KBM-7 (cell line): ENCODE measurements at regions not wholly inside any gene's neighbourhood (a gene's known extent, or its start where the extent isn't known, plus 50 kb on each side); places are given as distances from the start of the nearest gene placed in this dataset.
"Not testable (repeated sequence)": the region's sequence is repeated elsewhere in the genome, so short reads cannot be mapped to it uniquely, and the experiment has no call there.

ENCODE experiments used
- DNase-seq: peaks from one replicate; pipeline ENCODE4 v3.0.0-alpha.2; 2015
- in situ Hi-C: fragments of 300-500 bp; cut with MboI; formaldehyde crosslinking; loops from 2 replicates; pipeline ENCODE4 v1.14.3; 2020; ENCODE audit warnings: low sequenced_read_pairs, low pct_unique_long_range_greater_than_20kb, mixed read lengths

DNA sequence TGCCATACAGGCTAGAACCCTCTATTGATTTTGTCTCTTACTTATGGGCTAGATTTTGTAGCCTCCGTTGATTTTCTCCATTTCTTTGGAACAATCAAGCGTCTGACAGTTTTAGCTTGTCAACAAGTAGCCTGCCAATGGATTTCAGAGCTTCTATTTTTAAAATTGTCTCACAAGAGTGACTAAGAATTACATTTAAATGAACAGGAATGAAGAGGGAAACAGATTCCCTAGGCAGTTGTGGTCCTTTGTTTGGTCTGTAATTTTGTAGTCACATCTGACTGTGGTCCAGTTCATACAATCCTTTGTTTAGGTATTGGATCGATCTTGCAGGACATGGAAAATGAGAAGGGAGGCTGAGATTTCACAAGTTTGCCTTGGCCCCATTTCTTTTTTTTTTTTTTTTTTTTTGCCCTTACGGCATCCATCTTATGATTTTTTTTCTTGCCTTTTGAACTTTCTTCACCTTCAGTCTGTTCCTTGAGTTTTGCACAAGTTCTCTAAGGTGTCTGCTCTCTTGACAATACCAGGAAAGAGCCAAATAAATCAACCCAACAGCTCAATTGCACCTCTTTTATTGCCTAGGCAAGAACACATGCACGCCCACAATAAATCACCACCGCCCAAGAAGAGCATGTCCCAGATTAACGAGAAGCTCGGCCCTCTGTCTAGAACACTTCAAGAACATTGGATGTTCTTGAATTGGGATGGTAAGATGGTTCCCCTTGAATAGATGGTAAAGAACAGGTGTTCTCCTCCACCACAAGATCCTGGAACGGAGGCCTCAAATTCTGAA lies 86.5 kb upstream of the EGFL6 start:
- no peak for DNase-seq
- in situ Hi-C loops: loop anchor here (25.0 kb wide), 2 partner anchors 396 to 521 kb away; no protein-coding TSS in a partner anchor

DNA sequence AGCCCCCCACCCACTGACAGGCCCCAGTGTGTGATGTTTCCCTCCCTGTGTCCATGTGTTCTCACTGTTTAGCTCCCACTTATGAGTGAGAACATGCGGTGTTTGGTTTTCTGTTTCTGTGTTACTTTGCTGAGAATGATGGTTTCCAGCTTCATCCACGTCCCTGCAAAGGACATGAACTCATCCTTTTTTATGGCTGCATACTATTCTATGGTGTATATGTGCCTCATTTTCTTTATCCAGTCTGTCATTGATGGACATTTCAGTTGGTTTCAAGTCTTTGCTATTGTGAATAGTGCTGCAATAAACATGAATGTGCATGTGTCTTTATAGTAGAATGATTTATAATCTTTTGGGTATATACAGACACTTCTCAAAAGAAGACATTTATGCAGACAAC lies 88.6 kb upstream of the EGFL6 start:
- in situ Hi-C loops: loop anchor here (25.0 kb wide), 2 partner anchors 393 to 518 kb away; no protein-coding TSS in a partner anchor
- DNase-seq: not testable (repeated sequence)

- DNase-seq: no peak
- in situ Hi-C loops: loop anchor here (25.0 kb wide), 2 partner anchors 392 to 517 kb away; no protein-coding TSS in a partner anchor
These were observed 90.0 kb upstream of the EGFL6 start for GRCh38 chrX:13479452-13479813.

GRCh38 chrX:13478740-13479451 lies 90.5 kb upstream of the EGFL6 start:
- in situ Hi-C loops: loop anchor here (25.0 kb wide), 2 partner anchors 392 to 517 kb away; no protein-coding TSS in a partner anchor

DNA sequence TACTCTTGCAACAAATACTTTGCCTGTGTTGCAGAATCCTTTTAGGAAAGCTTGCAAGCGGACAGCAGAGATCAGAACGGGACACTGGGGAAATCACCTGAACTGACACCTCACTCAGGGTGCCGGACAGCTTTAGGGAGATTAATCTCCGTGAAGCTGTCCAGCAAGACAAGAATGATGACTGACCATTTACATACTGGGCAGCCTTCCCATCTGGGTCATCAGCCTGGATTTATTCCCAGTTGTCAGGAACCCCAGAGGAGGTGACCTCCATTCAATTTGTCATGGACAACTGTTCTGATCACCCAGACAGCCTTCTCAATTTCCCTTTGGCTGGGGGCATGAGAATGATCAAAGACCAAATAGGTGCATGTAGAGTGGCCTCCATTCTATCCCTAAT lies 93.0 kb upstream of the EGFL6 start:
- in situ Hi-C loops: loop anchor here (25.0 kb wide), 2 partner anchors 389 to 514 kb away; no protein-coding TSS in a partner anchor
- no peak for DNase-seq

More at GRCh38 chrX:13478740-13479451, 90.5 kb upstream of the EGFL6 start:
- no peak for DNase-seq

- in situ Hi-C loops: no loop called here
- no peak for DNase-seq
These were observed 95.3 kb upstream of the EGFL6 start for GRCh38 chrX:13474164-13474516.

- in situ Hi-C loops: no loop called here
- no peak for DNase-seq
These were observed 95.8 kb upstream of the EGFL6 start for GRCh38 chrX:13473442-13474163.

DNA sequence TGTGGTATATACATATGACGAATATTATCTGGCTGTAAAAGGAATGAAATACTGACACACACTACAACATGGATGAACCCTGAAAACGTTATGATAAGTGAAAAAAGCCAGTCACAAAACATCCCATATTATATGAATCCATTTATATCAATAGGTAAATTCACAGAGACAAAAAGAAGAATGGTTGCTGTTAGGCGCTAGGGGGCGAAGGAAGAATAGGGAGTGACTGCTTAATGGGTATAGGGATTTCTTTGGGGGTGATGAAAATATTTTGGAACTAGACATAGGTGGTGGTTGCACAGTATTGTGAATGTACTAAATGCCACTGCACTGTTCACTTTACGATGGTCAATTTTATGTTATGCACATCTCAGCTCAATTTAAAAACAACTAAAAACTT lies 96.4 kb upstream of the EGFL6 start:
- DNase-seq: no peak
- in situ Hi-C loops: no loop called here

GRCh38 chrX:13471269-13471668 lies 98.1 kb upstream of the EGFL6 start:
- in situ Hi-C loops: no loop called here
- DNase-seq: no peak

DNA sequence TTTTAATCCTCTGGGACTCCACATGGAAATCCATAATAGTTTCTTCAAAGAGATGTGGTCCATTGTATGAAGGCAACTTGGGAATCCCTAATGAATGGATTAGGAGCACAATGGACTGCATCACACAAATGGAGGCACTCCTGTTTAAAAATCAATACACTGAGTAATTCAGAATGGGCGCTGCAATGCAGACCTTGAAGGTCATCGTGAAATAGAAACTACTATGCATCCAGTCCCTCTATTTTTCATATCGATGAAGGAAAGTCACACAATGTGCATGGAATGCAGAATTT lies 98.8 kb upstream of the EGFL6 start:
- DNase-seq: no peak
- in situ Hi-C loops: no loop called here

- peak; percentile 65 for DNase-seq
- in situ Hi-C loops: no loop called here
These were observed 99.3 kb upstream of the EGFL6 start for GRCh38 chrX:13469963-13470684.

DNA sequence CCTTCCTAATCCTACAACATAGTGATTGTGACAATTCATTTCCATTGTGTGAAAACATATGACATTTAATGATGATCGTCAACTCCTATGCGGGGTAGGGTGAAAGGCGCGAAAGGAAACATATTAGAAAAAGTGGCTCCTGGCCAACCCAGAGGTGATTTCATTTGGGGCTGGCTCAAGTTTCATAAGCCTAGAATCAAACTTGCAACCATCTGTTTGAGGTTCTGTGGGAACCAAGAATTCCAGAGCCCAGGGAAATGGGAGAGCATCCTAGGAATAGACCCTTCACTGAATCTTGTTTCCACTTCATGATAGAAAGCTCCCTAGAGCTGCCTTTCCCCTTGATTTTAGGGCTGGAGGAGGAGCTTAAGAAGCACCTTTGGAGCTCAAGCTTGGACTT lies 101.3 kb upstream of the EGFL6 start:
- DNase-seq: no peak
- in situ Hi-C loops: no loop called here

DNA sequence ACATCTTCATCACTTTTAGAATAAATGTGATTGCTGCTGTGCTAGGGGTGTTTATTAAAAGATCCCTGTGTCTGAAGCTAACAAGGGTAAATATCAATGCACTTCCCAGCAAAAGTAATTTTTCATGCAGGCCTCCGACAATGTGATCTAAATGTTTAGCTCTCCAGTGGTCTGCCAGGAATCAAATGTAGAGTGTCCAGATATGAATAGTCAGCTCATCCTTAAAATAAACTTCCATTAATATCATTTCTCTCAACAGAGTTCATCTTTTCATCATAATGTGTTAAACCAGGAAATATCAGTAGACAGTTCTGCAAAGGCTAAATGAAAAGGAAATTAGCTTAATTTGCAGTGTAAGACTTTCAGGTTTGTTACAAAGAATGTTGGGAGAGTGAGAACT lies 102.2 kb upstream of the EGFL6 start:
- no peak for DNase-seq
- in situ Hi-C loops: no loop called here

- DNase-seq: no peak
- in situ Hi-C loops: no loop called here
These were observed 104.7 kb upstream of the EGFL6 start for GRCh38 chrX:13464599-13465275.

DNA sequence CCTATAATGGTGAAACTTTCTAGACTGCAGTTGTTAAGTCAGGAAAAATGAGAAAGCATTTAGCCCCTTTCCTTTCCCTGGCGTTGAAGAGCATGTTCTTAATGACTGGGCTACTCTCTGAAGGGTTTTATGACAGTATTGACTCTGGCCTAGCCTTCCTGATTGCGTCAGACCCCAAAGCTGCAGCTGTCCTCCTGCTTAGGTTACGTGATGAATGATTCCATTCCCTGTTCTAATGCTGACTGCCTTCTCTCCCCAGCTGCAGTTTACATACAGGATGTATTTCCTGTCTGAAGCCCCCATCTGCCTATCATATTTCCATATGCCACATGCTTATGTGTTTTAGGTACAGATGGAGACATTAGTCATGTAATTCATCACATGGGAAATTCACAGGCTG lies 105.8 kb upstream of the EGFL6 start:
- DNase-seq: peak; percentile 78

DNA sequence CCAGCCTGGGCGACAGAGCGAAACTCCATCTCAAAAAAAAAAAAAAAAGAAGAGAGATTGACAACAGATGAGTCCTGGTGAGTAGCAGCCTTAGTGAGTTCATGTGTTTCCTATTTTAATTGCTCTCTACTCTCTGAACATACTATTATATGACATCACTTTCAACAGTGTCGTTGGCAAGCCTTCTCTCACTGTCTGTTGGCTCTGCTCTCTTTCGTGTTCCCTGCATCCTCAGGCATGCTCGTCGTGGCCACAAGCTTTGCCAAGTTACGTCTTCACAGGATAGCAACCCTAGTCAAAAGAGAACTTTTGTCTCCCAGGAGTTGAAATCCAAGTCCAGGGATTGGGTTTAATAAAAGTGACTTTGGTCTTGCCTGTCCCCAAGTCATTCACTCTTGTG lies 117.1 kb upstream of the EGFL6 start:
- no peak for DNase-seq
- in situ Hi-C loops: no loop called here

More for the DNA sequence above, 105.8 kb upstream of the EGFL6 start:
- in situ Hi-C loops: no loop called here

DNA sequence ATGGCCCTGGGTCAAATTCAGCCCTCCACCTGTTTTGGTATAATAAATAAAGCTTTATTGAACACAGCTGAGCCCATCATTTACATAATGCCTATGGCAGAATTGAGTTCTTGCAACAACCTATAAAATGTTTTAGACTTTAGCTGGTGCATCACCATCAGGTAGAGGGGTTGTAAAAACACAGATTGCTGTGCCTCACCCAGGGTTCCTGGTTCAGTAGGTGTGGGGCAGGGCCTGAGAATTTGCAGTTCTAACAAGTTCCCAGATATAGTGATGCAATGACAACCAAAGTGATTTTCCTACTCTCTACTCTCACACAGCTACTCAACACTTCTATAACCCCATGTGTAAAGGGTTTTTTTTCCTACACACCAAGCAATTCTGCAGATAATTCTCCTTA lies 120.0 kb upstream of the EGFL6 start:
- no peak for DNase-seq

DNA sequence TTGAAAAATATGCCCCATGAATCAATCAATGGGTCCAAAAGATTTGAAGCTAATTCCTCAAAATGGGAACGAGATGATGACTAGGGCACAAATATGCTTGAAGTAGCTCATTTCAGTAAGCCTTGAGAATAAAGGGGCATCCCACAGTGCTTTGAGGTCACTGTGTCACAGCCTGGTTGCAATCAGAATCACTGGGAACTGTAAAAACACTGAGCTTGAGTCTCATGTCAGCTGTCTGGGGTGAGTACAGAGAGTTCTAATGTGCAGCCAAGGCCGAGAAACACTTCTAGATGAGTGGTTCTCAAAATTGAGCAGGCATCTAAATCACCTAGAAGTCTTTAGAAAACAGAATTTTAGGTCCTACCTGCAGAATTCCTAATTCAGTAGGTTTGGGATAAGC lies 120.5 kb upstream of the EGFL6 start:
- in situ Hi-C loops: no loop called here
- no peak for DNase-seq

More for the DNA sequence above, 120.0 kb upstream of the EGFL6 start:
- in situ Hi-C loops: no loop called here

DNA sequence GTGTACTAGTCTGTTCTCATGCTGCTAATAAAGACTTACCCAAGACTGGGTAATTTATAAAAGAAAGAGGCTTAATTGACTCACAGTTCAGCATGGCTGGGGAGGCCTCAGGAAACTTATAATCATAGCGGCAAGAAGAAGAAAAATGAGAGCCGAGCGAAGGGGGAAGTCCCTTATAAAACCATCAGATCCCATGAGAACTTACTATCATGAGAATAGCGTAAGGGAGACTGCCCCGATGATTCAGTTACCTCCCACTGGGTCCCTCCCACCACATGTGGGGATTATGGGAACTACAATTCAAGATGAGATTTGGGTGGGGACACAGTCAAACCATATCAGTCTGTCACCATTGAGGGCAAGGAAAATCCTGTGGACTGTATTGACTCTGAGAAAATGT lies 121.8 kb upstream of the ATXN3L start:
- in situ Hi-C loops, DNase-seq: not testable (repeated sequence)
